ENCODE measurements at regions not wholly inside any gene's neighbourhood (a gene's known extent, or its start where the extent isn't known, plus 50 kb on each side); places are given as distances from the start of the nearest gene placed in this dataset.
"Not testable (repeated sequence)": the region's sequence is repeated elsewhere in the genome, so short reads cannot be mapped to it uniquely, and the experiment has no call there.

- H3K27ac ChIP-seq (ENCODE audit: insufficient read depth, low read length) = no peak overlapping the region
- H3K27me3 ChIP-seq (ENCODE audit: control insufficient read depth, insufficient read depth, low read length) = no peaks in the 10 kb centered on the region
- DNase-seq (ENCODE audit: low read depth in 2 of 2) = no peak
- no peaks in the 10 kb centered on the region for H3K36me3 ChIP-seq (ENCODE audit: control insufficient read depth, insufficient read depth, low read length)
- H3K9me3 ChIP-seq (ENCODE audit: control insufficient read depth, insufficient read depth, low read depth, low read length) = no peaks in the 10 kb centered on the region
- H3K79me2 ChIP-seq (ENCODE audit: control insufficient read depth, insufficient read depth, low read length) = no peaks in the 10 kb centered on the region
- H3K4me1 ChIP-seq (ENCODE audit: control insufficient read depth, extremely low read depth, insufficient read depth, low read length) = no peaks in the 10 kb centered on the region
- no peak overlapping the region for H3K4me2 ChIP-seq (ENCODE audit: extremely low read depth, insufficient read depth, low read length)
- H2AFZ ChIP-seq (ENCODE audit: low read length) = no peak overlapping the region
- no peak overlapping the region for H3K4me3 ChIP-seq (replicated peaks in 1 of 4; ENCODE audit: control extremely low read depth in 1 of 4, insufficient read depth in 1 of 4, low read depth in 3 of 4, low read length in 4 of 4)
- no peak overlapping the region for H3K9ac ChIP-seq (ENCODE audit: insufficient read depth, low read length)
- no peak for TF ChIP-seq CTCF (conservative IDR thresholded peaks at IDR 0.05 in 1 of 2, IDR thresholded peaks at IDR 0.05 in 1 of 2; ENCODE audit: low read depth in 1 of 2, low read length in 2 of 2)
- TF ChIP-seq EZH2 (IDR thresholded peaks at IDR 0.05; ENCODE audit: low read length, missing control alignments) = no peak
- H4K20me1 ChIP-seq (ENCODE audit: control insufficient read depth, extremely low read depth, insufficient read depth, low read length) = no peaks in the 10 kb centered on the region
Observed at GRCh38 chr20:30503992-30504570, 753.4 kb upstream of the DEFB115 start.

DNA sequence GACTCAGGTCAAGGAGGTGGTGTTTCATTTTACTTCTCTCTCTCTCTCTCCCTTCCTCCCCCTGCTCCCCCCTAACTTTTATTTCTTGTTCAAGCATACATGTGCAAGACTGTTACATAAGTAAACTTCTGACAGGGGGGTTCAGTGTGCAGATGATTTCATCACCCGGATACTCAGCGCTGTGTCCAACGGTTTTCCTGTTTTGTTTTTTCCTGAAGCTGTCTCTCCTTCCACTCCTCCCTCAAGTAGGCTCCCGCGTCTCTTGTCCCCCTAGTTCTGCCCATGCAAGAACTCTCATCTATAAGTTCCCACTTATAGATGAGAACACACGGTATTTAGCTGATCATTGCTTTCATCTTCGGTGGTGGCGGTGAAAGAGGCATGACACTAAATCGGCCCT, 751.9 kb upstream of the DEFB115 start:
- Histone ChIP-seq H3K27ac (ENCODE audit: insufficient read depth, low read length) (no peak overlapping the region), H3K9me3 (ENCODE audit: control insufficient read depth, insufficient read depth, low read depth, low read length) (no peaks in the 10 kb centered on the region), H2AFZ (ENCODE audit: low read length) (no peak overlapping the region), H3K36me3 (ENCODE audit: control insufficient read depth, insufficient read depth, low read length) (no peaks in the 10 kb centered on the region), H4K20me1 (ENCODE audit: control insufficient read depth, extremely low read depth, insufficient read depth, low read length) (no peaks in the 10 kb centered on the region), H3K4me1 (ENCODE audit: control insufficient read depth, extremely low read depth, insufficient read depth, low read length) (no peaks in the 10 kb centered on the region), H3K4me3 (replicated peaks in 1 of 4; ENCODE audit: control extremely low read depth in 1 of 4, insufficient read depth in 1 of 4, low read depth in 3 of 4, low read length in 4 of 4) (no peak overlapping the region), H3K9ac (ENCODE audit: insufficient read depth, low read length) (no peak overlapping the region), H3K79me2 (ENCODE audit: control insufficient read depth, insufficient read depth, low read length) (no peaks in the 10 kb centered on the region), H3K4me2 (ENCODE audit: extremely low read depth, insufficient read depth, low read length) (no peak overlapping the region), H3K27me3 (ENCODE audit: control insufficient read depth, insufficient read depth, low read length) (no peaks in the 10 kb centered on the region)
- no peak for DNase-seq (ENCODE audit: low read depth in 2 of 2)
- TF ChIP-seq EZH2 (IDR thresholded peaks at IDR 0.05; ENCODE audit: low read length, missing control alignments) (no peak), CTCF (conservative IDR thresholded peaks at IDR 0.05 in 1 of 2, IDR thresholded peaks at IDR 0.05 in 1 of 2; ENCODE audit: low read depth in 1 of 2, low read length in 2 of 2) (no peak)

DNA sequence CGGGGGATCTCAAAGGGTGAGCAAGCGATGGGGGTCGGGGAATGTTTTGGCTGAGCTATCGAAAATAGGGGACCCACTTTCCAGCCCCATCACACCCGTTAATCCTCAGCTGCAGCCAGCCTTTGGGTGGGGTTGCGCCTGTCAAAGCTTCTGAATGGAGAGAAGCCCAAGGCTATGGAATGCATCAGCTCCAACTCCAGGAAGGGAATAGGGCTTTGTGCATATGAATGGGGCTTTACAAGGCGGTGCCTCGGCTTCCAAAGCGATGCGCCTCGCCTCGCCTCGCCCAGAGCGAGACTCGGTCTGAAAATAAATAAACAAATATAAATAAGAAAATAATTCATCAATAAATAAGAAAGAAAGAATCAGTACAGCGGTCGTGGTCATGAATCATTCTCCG, 751.4 kb upstream of the DEFB115 start:
- H3K4me3 ChIP-seq (replicated peaks in 1 of 4; ENCODE audit: control extremely low read depth in 1 of 4, insufficient read depth in 1 of 4, low read depth in 3 of 4, low read length in 4 of 4) = no peak overlapping the region
- no peak overlapping the region for H2AFZ ChIP-seq (ENCODE audit: low read length)
- TF ChIP-seq CTCF (conservative IDR thresholded peaks at IDR 0.05 in 1 of 2, IDR thresholded peaks at IDR 0.05 in 1 of 2; ENCODE audit: low read depth in 1 of 2, low read length in 2 of 2) = no peak
- TF ChIP-seq EZH2 (IDR thresholded peaks at IDR 0.05; ENCODE audit: low read length, missing control alignments) = no peak
- no peaks in the 10 kb centered on the region for H3K27me3 ChIP-seq (ENCODE audit: control insufficient read depth, insufficient read depth, low read length)
- no peak for DNase-seq (ENCODE audit: low read depth in 2 of 2)
- no peaks in the 10 kb centered on the region for H3K79me2 ChIP-seq (ENCODE audit: control insufficient read depth, insufficient read depth, low read length)
- no peaks in the 10 kb centered on the region for H3K9me3 ChIP-seq (ENCODE audit: control insufficient read depth, insufficient read depth, low read depth, low read length)
- H3K9ac ChIP-seq (ENCODE audit: insufficient read depth, low read length) = no peak overlapping the region
- H3K4me2 ChIP-seq (ENCODE audit: extremely low read depth, insufficient read depth, low read length) = no peak overlapping the region
- H3K36me3 ChIP-seq (ENCODE audit: control insufficient read depth, insufficient read depth, low read length) = no peaks in the 10 kb centered on the region
- no peaks in the 10 kb centered on the region for H4K20me1 ChIP-seq (ENCODE audit: control insufficient read depth, extremely low read depth, insufficient read depth, low read length)
- no peak overlapping the region for H3K27ac ChIP-seq (ENCODE audit: insufficient read depth, low read length)
- H3K4me1 ChIP-seq (ENCODE audit: control insufficient read depth, extremely low read depth, insufficient read depth, low read length) = no peaks in the 10 kb centered on the region

- not testable (repeated sequence) for H3K4me1 ChIP-seq (ENCODE audit: control insufficient read depth, extremely low read depth, insufficient read depth, low read length); H3K4me2 ChIP-seq (ENCODE audit: extremely low read depth, insufficient read depth, low read length); H4K20me1 ChIP-seq (ENCODE audit: control insufficient read depth, extremely low read depth, insufficient read depth, low read length); H2AFZ ChIP-seq (ENCODE audit: low read length); H3K27ac ChIP-seq (ENCODE audit: insufficient read depth, low read length); H3K9ac ChIP-seq (ENCODE audit: insufficient read depth, low read length); H3K36me3 ChIP-seq (ENCODE audit: control insufficient read depth, insufficient read depth, low read length); H3K27me3 ChIP-seq (ENCODE audit: control insufficient read depth, insufficient read depth, low read length); H3K9me3 ChIP-seq (ENCODE audit: control insufficient read depth, insufficient read depth, low read depth, low read length); DNase-seq (ENCODE audit: low read depth in 2 of 2); H3K4me3 ChIP-seq (replicated peaks in 1 of 4; ENCODE audit: control extremely low read depth in 1 of 4, insufficient read depth in 1 of 4, low read depth in 3 of 4, low read length in 4 of 4); H3K79me2 ChIP-seq (ENCODE audit: control insufficient read depth, insufficient read depth, low read length)
Observed at GRCh38 chr20:30508382-30508781, 749.1 kb upstream of the DEFB115 start.

Measured in fibroblast of lung (primary cell).